MM.1S (cell line): ENCODE measurements at regions not wholly inside any gene's neighbourhood (a gene's known extent, or its start where the extent isn't known, plus 50 kb on each side); places are given as distances from the start of the nearest gene placed in this dataset.

ENCODE experiments used
- DNase-seq: peaks from one replicate; pipeline ENCODE4 v3.0.0-alpha.2; 2015
- H2AFZ ChIP-seq: fragments of 300-600 bp; sonication (generic); 2 replicates; pipeline ENCODE4 v1.6.0; 2016; ENCODE audit warnings: antibody characterized with exemption, low read length
- H3F3A ChIP-seq: fragments of 300-600 bp; sonication (generic); 2 replicates; pipeline ENCODE4 v1.6.1; 2016; ENCODE audit warnings: mild to moderate bottlenecking, antibody characterized with exemption, low read length, moderate library complexity, mixed read lengths; ENCODE audit not compliant: insufficient read depth
- H3K27ac ChIP-seq: fragments of 300-600 bp; sonication (generic); 2 replicates; pipeline ENCODE4 v1.5.1; 2016; ENCODE audit warnings: mild to moderate bottlenecking, low read length
- H3K27me3 ChIP-seq: fragments of 300-600 bp; sonication (generic); replicated peaks from 2 replicates; pipeline ENCODE4 v1.6.0; 2016; ENCODE audit warnings: low read length; ENCODE audit not compliant: insufficient read depth
- H3K36me3 ChIP-seq: fragments of 300-600 bp; sonication (generic); replicated peaks from 2 replicates; pipeline ENCODE4 v1.6.1; 2016; ENCODE audit warnings: mild to moderate bottlenecking, low read length, mixed read lengths; ENCODE audit not compliant: insufficient read depth
- H3K4me1 ChIP-seq: fragments of 300-600 bp; sonication (generic); 2 replicates; pipeline ENCODE4 v1.6.1; 2016; ENCODE audit warnings: low read length, mixed read lengths
- H3K4me2 ChIP-seq: fragments of 300-600 bp; sonication (generic); 2 replicates; pipeline ENCODE4 v1.6.0; 2016; ENCODE audit warnings: low read depth, low read length
- H3K4me3 ChIP-seq: fragments of 300-600 bp; sonication (generic); 2 replicates; pipeline ENCODE4 v1.5.1; 2016; ENCODE audit warnings: low read length, mixed read lengths
- H3K79me2 ChIP-seq: fragments of 300-600 bp; sonication (generic); 2 replicates; pipeline ENCODE4 v1.6.1; 2016; ENCODE audit warnings: mixed run types, low read length, mixed read lengths
- H3K9ac ChIP-seq: fragments of 300-600 bp; sonication (generic); 2 replicates; pipeline ENCODE4 v1.6.1; 2016; ENCODE audit warnings: low read length, mixed read lengths
- H3K9me2 ChIP-seq: fragments of 300-600 bp; sonication (generic); replicated peaks from 2 replicates; pipeline ENCODE4 v1.6.1; 2016; ENCODE audit warnings: mild to moderate bottlenecking, low read length, mixed read lengths; ENCODE audit not compliant: insufficient read depth
- H3K9me3 ChIP-seq: fragments of 300-600 bp; sonication (generic); replicated peaks from 2 replicates; pipeline ENCODE4 v1.6.1; 2016; ENCODE audit warnings: mild to moderate bottlenecking, low read length, mixed read lengths; ENCODE audit not compliant: insufficient read depth
- H4K20me1 ChIP-seq: fragments of 300-600 bp; sonication (generic); 2 replicates; pipeline ENCODE4 v1.6.1; 2016; ENCODE audit warnings: mild to moderate bottlenecking, low read length, moderate library complexity, mixed read lengths; ENCODE audit not compliant: insufficient read depth
- CTCF ChIP-seq: fragments of 300-600 bp; sonication (generic); IDR thresholded peaks from 2 replicates; pipeline ENCODE4 v1.5.1; 2016; ENCODE audit warnings: antibody characterized with exemption, low read length, mixed read lengths
- EZH2 ChIP-seq: fragments of 300-600 bp; sonication (generic); optimal IDR thresholded peaks from 2 replicates; pipeline ENCODE3; 2017; ENCODE audit warnings: low read depth, mild to moderate bottlenecking, antibody characterized with exemption, low read length, mixed read lengths
- EZH2phosphoT487 ChIP-seq: fragments of 300-600 bp; sonication (generic); IDR thresholded peaks from 2 replicates; pipeline ENCODE4 v1.6.1; 2018; ENCODE audit warnings: antibody characterized with exemption, low read length

GRCh38 chr1:221271701-221272100, 392.5 kb downstream of the HLX start:
- no peak overlapping the region for H3K9ac ChIP-seq
- no peak for DNase-seq
- no peak overlapping the region for H3K4me3 ChIP-seq
- no peak overlapping the region for H2AFZ ChIP-seq
- H3F3A ChIP-seq = no peaks in the 10 kb centered on the region
- TF ChIP-seq CTCF (no peak), EZH2 (no peak), EZH2phosphoT487 (no peak)
- H3K79me2 ChIP-seq = no peaks in the 10 kb centered on the region
- H3K9me3 ChIP-seq = no peaks in the 10 kb centered on the region
- no peak overlapping the region for H3K4me2 ChIP-seq
- H3K4me1 ChIP-seq = no peaks in the 10 kb centered on the region
- no peaks in the 10 kb centered on the region for H4K20me1 ChIP-seq
- no peak overlapping the region for H3K27ac ChIP-seq
- H3K36me3 ChIP-seq = no peaks in the 10 kb centered on the region
- no peaks in the 10 kb centered on the region for H3K9me2 ChIP-seq
- H3K27me3 ChIP-seq = no peaks in the 10 kb centered on the region

GRCh38 chr1:221272940-221273339, 393.7 kb downstream of the HLX start:
- Histone ChIP-seq H2AFZ (no peak overlapping the region), H3K4me2 (no peak overlapping the region), H4K20me1 (no peaks in the 10 kb centered on the region), H3K9me3 (no peaks in the 10 kb centered on the region), H3K4me1 (no peaks in the 10 kb centered on the region), H3K9ac (no peak overlapping the region), H3K9me2 (no peaks in the 10 kb centered on the region), H3K79me2 (no peaks in the 10 kb centered on the region), H3K27me3 (no peaks in the 10 kb centered on the region), H3K36me3 (no peaks in the 10 kb centered on the region), H3F3A (no peaks in the 10 kb centered on the region), H3K4me3 (no peak overlapping the region), H3K27ac (no peak overlapping the region)
- no peak for DNase-seq
- no peak for TF ChIP-seq EZH2
- TF ChIP-seq EZH2phosphoT487 = no peak
- no peak for TF ChIP-seq CTCF

GRCh38 chr1:221274373-221274772, 395.1 kb downstream of the HLX start:
- Histone ChIP-seq H3K36me3 (no peaks in the 10 kb centered on the region), H3K27ac (no peak overlapping the region), H3K27me3 (no peaks in the 10 kb centered on the region), H4K20me1 (no peaks in the 10 kb centered on the region), H3F3A (no peaks in the 10 kb centered on the region), H3K4me2 (no peak overlapping the region), H3K79me2 (no peaks in the 10 kb centered on the region), H3K9me2 (no peaks in the 10 kb centered on the region), H3K9me3 (no peaks in the 10 kb centered on the region), H2AFZ (no peak overlapping the region), H3K4me1 (no peaks in the 10 kb centered on the region), H3K9ac (no peak overlapping the region), H3K4me3 (no peak overlapping the region)
- no peak for TF ChIP-seq EZH2phosphoT487
- no peak for TF ChIP-seq CTCF
- TF ChIP-seq EZH2 = no peak
- DNase-seq = no peak
